Right lobe of liver (tissue), 4 donors: ENCODE measurements at regions not wholly inside any gene's neighbourhood (a gene's known extent, or its start where the extent isn't known, plus 50 kb on each side); places are given as distances from the start of the nearest gene placed in this dataset.

Experiments
- CTCF ChIP-seq, 4 donors: fragments of 200-600 bp in 3 of 4; fragments of 450-650 bp in 1 of 4; IDR thresholded peaks; one replicate each; pipeline versions ENCODE4 v1.5.1 to v1.8.0; 2016 to 2022; ENCODE audit warnings: antibody characterized with exemption in 4 of 4, mild to moderate bottlenecking in 2 of 4
- POLR2A ChIP-seq: fragments of 450-650 bp; IDR thresholded peaks from one replicate; pipeline ENCODE4 v1.6.1; 2017; ENCODE audit warnings: antibody characterized with exemption, mild to moderate bottlenecking
- donor health status: DM: no; HTN: no; CAD: no.
- donor health status: DM: no; HTN: no; CAD: no.
- donor health status: DM: no; HTN: yes; CAD: no.

DNA sequence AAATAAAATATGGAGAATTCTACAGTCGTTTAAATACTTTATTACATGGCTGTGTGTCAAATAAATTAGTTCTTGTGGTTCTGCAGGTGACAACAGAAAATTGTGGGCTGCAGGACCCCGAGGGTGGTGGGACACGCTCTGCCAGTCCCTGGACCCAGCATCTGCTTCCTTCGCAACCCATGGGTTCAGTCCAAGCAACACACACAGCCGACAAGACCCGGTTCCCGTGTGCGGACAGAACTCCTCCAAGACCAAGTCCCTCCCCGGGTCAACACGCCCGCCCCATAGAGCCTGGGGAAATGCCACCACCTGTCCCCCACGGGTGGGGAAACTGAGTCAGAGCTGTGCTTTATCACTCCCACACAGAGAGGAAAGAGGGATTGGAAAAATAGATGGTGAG, 238.9 kb downstream of the BRD1 start:
- TF ChIP-seq CTCF (IDR thresholded peaks at IDR 0.05): no peak
- no peak for TF ChIP-seq POLR2A
